OCI-LY7 (cell line): ENCODE measurements at regions not wholly inside any gene's neighbourhood (a gene's known extent, or its start where the extent isn't known, plus 50 kb on each side); places are given as distances from the start of the nearest gene placed in this dataset.

Experiments
- BruUV-seq: library from RNA; stranded (reverse); fragments of 400-500 nt; replicated peaks from 2 replicates; lab custom pipeline; 2021; lab: Mats Ljungman, UMichigan
- CTCF ChIA-PET: fragments of 300-600 bp; sonication (Branson Sonifier 250); formaldehyde crosslinking; loops from one replicate; lab custom pipeline; 2022; ENCODE audit warnings: antibody characterized with exemption; ENCODE audit not compliant: unreplicated experiment; lab: Charles Lee
- POLR2A ChIA-PET: fragments of 300-600 bp; sonication (Branson Sonifier 250); formaldehyde crosslinking; loops from one replicate; lab custom pipeline; 2022; ENCODE audit warnings: antibody characterized with exemption; lab: Charles Lee
- DNase-seq: peaks from one replicate; pipeline ENCODE4 v3.0.0-alpha.2; 2015; ENCODE audit warnings: low spot score
- H2AFZ ChIP-seq: fragments of 200-600 bp; sonication (generic), shearing (Covaris generic); 2 replicates; pipeline ENCODE4 v1.6.1; 2014; ENCODE audit warnings: mild to moderate bottlenecking, antibody characterized with exemption, low read length, moderate library complexity
- H3K27ac ChIP-seq: fragments of 200-600 bp; sonication (generic); 2 replicates; pipeline ENCODE4 v1.5.1; 2014; ENCODE audit warnings: mixed run types, low read depth, mild to moderate bottlenecking, moderate library complexity, low read length, inconsistent platforms; ENCODE audit not compliant: poor library complexity, severe bottlenecking
- H3K36me3 ChIP-seq: fragments of 200-600 bp; sonication (generic); 2 replicates; pipeline ENCODE4 v1.6.1; 2014; ENCODE audit warnings: mild to moderate bottlenecking, antibody characterized with exemption, low read length, moderate library complexity, mixed read lengths; ENCODE audit not compliant: insufficient read depth
- H3K4me1 ChIP-seq: fragments of 200-600 bp; sonication (generic); 2 replicates; pipeline ENCODE4 v1.5.1; 2014; ENCODE audit warnings: mild to moderate bottlenecking, low read length; ENCODE audit not compliant: insufficient read depth, poor library complexity, severe bottlenecking
- H3K4me2 ChIP-seq: fragments of 200-600 bp; sonication (generic); 2 replicates; pipeline ENCODE4 v1.6.1; 2014; ENCODE audit warnings: mild to moderate bottlenecking, low read length
- H3K4me3 ChIP-seq: fragments of 200-600 bp; sonication (generic); 2 replicates; pipeline ENCODE4 v1.5.1; 2014; ENCODE audit warnings: mild to moderate bottlenecking, low read depth, low read length; ENCODE audit not compliant: poor library complexity, severe bottlenecking
- H3K79me2 ChIP-seq: fragments of 200-600 bp; sonication (generic); 2 replicates; pipeline ENCODE4 v1.6.1; 2016; ENCODE audit warnings: low read depth, mild to moderate bottlenecking, low read length, moderate library complexity, mixed read lengths; ENCODE audit not compliant: insufficient read depth
- H3K9me2 ChIP-seq: fragments of 200-600 bp; sonication (generic); 2 replicates; pipeline ENCODE4 v1.6.1; 2016; ENCODE audit warnings: mild to moderate bottlenecking, low read length, mixed read lengths; ENCODE audit not compliant: insufficient read depth
- H3K9me3 ChIP-seq: fragments of 200-600 bp; sonication (generic); 2 replicates; pipeline ENCODE4 v1.6.1; 2014; ENCODE audit warnings: mild to moderate bottlenecking, mixed run types, low read length, mixed read lengths
- H4K20me1 ChIP-seq: fragments of 200-600 bp; sonication (generic); 2 replicates; pipeline ENCODE4 v1.6.1; 2014; ENCODE audit warnings: mild to moderate bottlenecking, antibody characterized with exemption, low read length, moderate library complexity, mixed read lengths; ENCODE audit not compliant: insufficient read depth
- EZH2phosphoT487 ChIP-seq: fragments of 200-600 bp; sonication (generic); IDR thresholded peaks from 2 replicates; pipeline ENCODE4 v1.6.1; 2018; ENCODE audit warnings: low read depth, borderline replicate concordance, mild to moderate bottlenecking, mixed run types, antibody characterized with exemption, low read length, moderate library complexity, mixed read lengths
- intact Hi-C: fragments of 100-400 bp; cut with micrococcal nuclease; formaldehyde crosslinking; loops from one replicate; pipeline ENCODE4 v1.10.0; 2022; ENCODE audit not compliant: unreplicated experiment
- TF ChIP-seq, protein P1 (sequence below): fragments of 200-600 bp; sonication (generic); conservative IDR thresholded peaks from 2 replicates; pipeline ENCODE4 v1.5.1; 2014; ENCODE audit warnings: mild to moderate bottlenecking, antibody characterized with exemption, low read length, moderate library complexity, mixed read lengths

DNA sequence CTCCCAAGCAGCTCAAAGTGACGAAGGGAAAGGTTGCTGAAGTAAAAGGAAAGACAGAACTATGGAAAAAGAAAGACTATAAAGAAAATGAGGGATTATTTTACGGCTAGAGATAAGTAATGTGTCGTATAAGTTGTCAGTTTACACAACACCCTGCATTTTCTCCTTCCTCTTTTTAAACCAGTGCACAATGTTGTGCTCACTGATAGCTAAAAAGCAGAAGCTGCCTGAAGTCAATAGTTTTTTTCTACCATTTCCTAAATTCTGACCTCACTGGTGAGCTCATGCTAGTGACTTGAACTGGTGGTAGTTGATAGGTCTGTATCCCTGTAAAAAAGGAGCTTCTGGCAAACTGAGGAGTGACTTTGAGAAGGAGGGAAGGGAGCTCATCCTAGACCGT is 368.6 kb upstream of the GBE1 start:
- Histone ChIP-seq H3K4me1 (no peaks in the 10 kb centered on the region), H3K27ac (no peak overlapping the region), H3K4me3 (no peak overlapping the region), H3K4me2 (no peak overlapping the region), H3K36me3 (no peaks in the 10 kb centered on the region), H2AFZ (no peak overlapping the region), H3K9me2 (no peaks in the 10 kb centered on the region), H3K9me3 (no peaks in the 10 kb centered on the region), H3K79me2 (no peaks in the 10 kb centered on the region), H4K20me1 (no peaks in the 10 kb centered on the region)
- POLR2A ChIA-PET = interaction anchor here (0.9 kb wide), 1 partner anchor 70 kb away, joined by 3 read pairs; no protein-coding TSS in a partner anchor
- DNase-seq = no peak
- intact Hi-C loops = no loop called here
- TF ChIP-seq, protein P1, sequence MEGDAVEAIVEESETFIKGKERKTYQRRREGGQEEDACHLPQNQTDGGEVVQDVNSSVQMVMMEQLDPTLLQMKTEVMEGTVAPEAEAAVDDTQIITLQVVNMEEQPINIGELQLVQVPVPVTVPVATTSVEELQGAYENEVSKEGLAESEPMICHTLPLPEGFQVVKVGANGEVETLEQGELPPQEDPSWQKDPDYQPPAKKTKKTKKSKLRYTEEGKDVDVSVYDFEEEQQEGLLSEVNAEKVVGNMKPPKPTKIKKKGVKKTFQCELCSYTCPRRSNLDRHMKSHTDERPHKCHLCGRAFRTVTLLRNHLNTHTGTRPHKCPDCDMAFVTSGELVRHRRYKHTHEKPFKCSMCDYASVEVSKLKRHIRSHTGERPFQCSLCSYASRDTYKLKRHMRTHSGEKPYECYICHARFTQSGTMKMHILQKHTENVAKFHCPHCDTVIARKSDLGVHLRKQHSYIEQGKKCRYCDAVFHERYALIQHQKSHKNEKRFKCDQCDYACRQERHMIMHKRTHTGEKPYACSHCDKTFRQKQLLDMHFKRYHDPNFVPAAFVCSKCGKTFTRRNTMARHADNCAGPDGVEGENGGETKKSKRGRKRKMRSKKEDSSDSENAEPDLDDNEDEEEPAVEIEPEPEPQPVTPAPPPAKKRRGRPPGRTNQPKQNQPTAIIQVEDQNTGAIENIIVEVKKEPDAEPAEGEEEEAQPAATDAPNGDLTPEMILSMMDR = no peak
- no peak for TF ChIP-seq EZH2phosphoT487
- CTCF ChIA-PET = no interaction called here
- no TSS peak for BruUV-seq

DNA sequence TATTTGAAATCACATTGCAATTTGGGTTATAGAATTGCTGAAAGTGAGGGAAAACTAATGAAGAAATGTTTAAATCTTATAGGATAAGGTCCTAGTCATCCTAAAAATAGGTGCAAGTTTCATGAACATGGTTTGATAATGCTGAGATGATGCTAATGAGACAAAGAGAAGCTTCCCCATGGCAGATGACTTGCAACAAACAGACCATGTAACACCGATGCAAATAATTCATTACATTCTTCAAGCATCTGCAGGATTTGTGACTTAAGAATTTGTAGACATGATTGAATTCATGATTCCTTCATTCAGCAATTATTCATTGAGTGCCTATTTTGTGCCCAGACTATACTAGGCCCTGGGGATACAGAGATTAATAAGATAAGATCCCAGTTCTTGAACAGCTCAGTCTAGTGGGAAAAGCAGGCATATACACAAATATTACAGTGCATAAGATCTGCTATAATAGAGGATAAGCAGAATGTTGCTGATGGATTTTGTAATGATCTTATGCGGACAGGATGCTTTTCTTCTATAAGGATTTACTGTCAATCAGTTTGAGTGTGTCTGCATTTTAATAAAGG is 367.9 kb upstream of the GBE1 start:
- no peak overlapping the region for H3K27ac ChIP-seq
- no peak overlapping the region for H3K4me3 ChIP-seq
- intact Hi-C loops = no loop called here
- no peaks in the 10 kb centered on the region for H3K9me2 ChIP-seq
- no peaks in the 10 kb centered on the region for H3K4me1 ChIP-seq
- ChIA-PET POLR2A (interaction anchor here (0.9 kb wide), 1 partner anchor 69 kb away, joined by 3 read pairs; no protein-coding TSS in a partner anchor), CTCF (no interaction called here)
- DNase-seq = no peak
- no peaks in the 10 kb centered on the region for H3K36me3 ChIP-seq
- no peaks in the 10 kb centered on the region for H3K9me3 ChIP-seq
- no peak overlapping the region for H3K4me2 ChIP-seq
- BruUV-seq = no TSS peak
- H2AFZ ChIP-seq = no peak overlapping the region
- no peak for TF ChIP-seq EZH2phosphoT487
- TF ChIP-seq, protein P1 = no peak
- H4K20me1 ChIP-seq = no peaks in the 10 kb centered on the region
- no peaks in the 10 kb centered on the region for H3K79me2 ChIP-seq

DNA sequence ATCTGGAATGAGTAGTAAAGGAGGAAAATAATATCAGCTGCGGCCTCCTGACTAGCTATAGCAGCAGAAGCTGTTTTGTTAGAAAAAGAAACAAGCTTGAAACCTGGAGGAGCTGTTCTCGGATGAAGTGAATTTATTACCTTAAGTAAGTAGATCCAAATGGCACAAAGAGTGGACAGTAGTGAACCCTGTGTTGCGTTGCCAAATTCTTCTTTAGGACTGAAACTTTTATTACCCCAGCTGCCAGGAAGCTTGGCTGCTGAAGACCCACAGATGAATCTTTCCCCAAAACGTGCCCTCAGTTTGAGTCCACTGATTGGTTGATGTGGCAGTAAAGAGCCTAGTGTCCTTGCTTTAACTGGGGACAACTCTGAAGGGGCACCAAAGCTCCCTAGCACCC is 366.8 kb upstream of the GBE1 start:
- BruUV-seq = no TSS peak
- Histone ChIP-seq H3K4me3 (no peak overlapping the region), H2AFZ (no peak overlapping the region), H3K9me3 (no peaks in the 10 kb centered on the region), H3K27ac (no peak overlapping the region), H3K4me1 (no peaks in the 10 kb centered on the region), H3K79me2 (no peaks in the 10 kb centered on the region), H3K9me2 (no peaks in the 10 kb centered on the region), H3K36me3 (no peaks in the 10 kb centered on the region), H3K4me2 (no peak overlapping the region), H4K20me1 (no peaks in the 10 kb centered on the region)
- TF ChIP-seq, protein P1 = no peak
- no peak for TF ChIP-seq EZH2phosphoT487
- no peak for DNase-seq
- ChIA-PET POLR2A (interaction anchor here (0.6 to 0.7 kb wide), 2 partner anchors 71 to 1045 kb away, joined by 3 to 6 read pairs; no protein-coding TSS in a partner anchor), CTCF (no interaction called here)
- intact Hi-C loops = no loop called here
